ENCODE measurements at regions not wholly inside any gene's neighbourhood (a gene's known extent, or its start where the extent isn't known, plus 50 kb on each side); places are given as distances from the start of the nearest gene placed in this dataset.

GRCh38 chr6:153263489-153263888 is 132.4 kb upstream of the RGS17 start:
- TF ChIP-seq CTCF (IDR thresholded peaks at IDR 0.05; ENCODE audit: low read depth, low read length, missing control alignments): no peak
- no peak overlapping the region for H3K4me3 ChIP-seq (ENCODE audit: low read depth, low read length)
- no peak for DNase-seq (ENCODE audit: low read depth)

- DNase-seq (ENCODE audit: low read depth): no peak
- no peak for TF ChIP-seq CTCF (IDR thresholded peaks at IDR 0.05; ENCODE audit: low read depth, low read length, missing control alignments)
- no peak overlapping the region for H3K4me3 ChIP-seq (ENCODE audit: low read depth, low read length)
Observed at GRCh38 chr6:153251326-153251725, 120.2 kb upstream of the RGS17 start.

GRCh38 chr6:153237670-153238069 is 106.6 kb upstream of the RGS17 start:
- no peak for TF ChIP-seq CTCF (IDR thresholded peaks at IDR 0.05; ENCODE audit: low read depth, low read length, missing control alignments)
- no peak overlapping the region for H3K4me3 ChIP-seq (ENCODE audit: low read depth, low read length)
- DNase-seq (ENCODE audit: low read depth): no peak

GRCh38 chr6:153231048-153231646 is 100.1 kb upstream of the RGS17 start:
- peak; percentile 74 for TF ChIP-seq CTCF (IDR thresholded peaks at IDR 0.05; ENCODE audit: low read depth, low read length, missing control alignments)
- peak; percentile 1 for DNase-seq (ENCODE audit: low read depth)
- no peak overlapping the region for H3K4me3 ChIP-seq (ENCODE audit: low read depth, low read length)

GRCh38 chr6:153218184-153218792 is 87.2 kb upstream of the RGS17 start:
- H3K4me3 ChIP-seq (ENCODE audit: low read depth, low read length): no peak overlapping the region
- TF ChIP-seq CTCF (IDR thresholded peaks at IDR 0.05; ENCODE audit: low read depth, low read length, missing control alignments): no peak
- no peak for DNase-seq (ENCODE audit: low read depth)

- no peak for DNase-seq (ENCODE audit: low read depth)
- no peak overlapping the region for H3K4me3 ChIP-seq (ENCODE audit: low read depth, low read length)
- no peak for TF ChIP-seq CTCF (IDR thresholded peaks at IDR 0.05; ENCODE audit: low read depth, low read length, missing control alignments)
Observed at GRCh38 chr6:153216789-153217188, 85.7 kb upstream of the RGS17 start.

- TF ChIP-seq CTCF (IDR thresholded peaks at IDR 0.05; ENCODE audit: low read depth, low read length, missing control alignments): no peak
- no peak overlapping the region for H3K4me3 ChIP-seq (ENCODE audit: low read depth, low read length)
- DNase-seq (ENCODE audit: low read depth): no peak
Observed at GRCh38 chr6:153215242-153215641, 84.2 kb upstream of the RGS17 start.

Measured in GM12864 (cell line).